ENCODE measurements at regions not wholly inside any gene's neighbourhood (a gene's known extent, or its start where the extent isn't known, plus 50 kb on each side); places are given as distances from the start of the nearest gene placed in this dataset.

- no peak for DNase-seq
These were observed 999.8 kb upstream of the CDH2 start for GRCh38 chr18:29176681-29177080.

- DNase-seq: peak; percentile 11
These were observed 998.0 kb upstream of the CDH2 start for GRCh38 chr18:29174891-29175290.

- DNase-seq: no peak
These were observed 995.8 kb upstream of the CDH2 start for GRCh38 chr18:29172756-29173067.

- no peak for DNase-seq
These were observed 995.2 kb upstream of the CDH2 start for GRCh38 chr18:29171892-29172755.

- no peak for DNase-seq
These were observed 992.7 kb upstream of the CDH2 start for GRCh38 chr18:29169599-29169998.

GRCh38 chr18:29164993-29165599 lies 988.2 kb upstream of the CDH2 start:
- no peak for DNase-seq

- DNase-seq: no peak
These were observed 987.2 kb upstream of the CDH2 start for GRCh38 chr18:29164020-29164706.

GRCh38 chr18:29163596-29163995 lies 986.7 kb upstream of the CDH2 start:
- no peak for DNase-seq

- no peak for DNase-seq
These were observed 984.5 kb upstream of the CDH2 start for GRCh38 chr18:29161429-29161828.

- no peak for DNase-seq
These were observed 983.2 kb upstream of the CDH2 start for GRCh38 chr18:29160170-29160569.

GRCh38 chr18:29157905-29158304 lies 981.0 kb upstream of the CDH2 start:
- no peak for DNase-seq

GRCh38 chr18:29157057-29157780 lies 980.3 kb upstream of the CDH2 start:
- DNase-seq: no peak

- DNase-seq: no peak
These were observed 979.6 kb upstream of the CDH2 start for GRCh38 chr18:29156531-29156930.

- no peak for DNase-seq
These were observed 978.1 kb upstream of the CDH2 start for GRCh38 chr18:29154758-29155725.

- DNase-seq: no peak
These were observed 977.3 kb upstream of the CDH2 start for GRCh38 chr18:29154196-29154757.

GRCh38 chr18:29153091-29153490 lies 976.2 kb upstream of the CDH2 start:
- no peak for DNase-seq

- peak; percentile 78 for DNase-seq
These were observed 971.0 kb upstream of the CDH2 start for GRCh38 chr18:29147944-29148343.

GRCh38 chr18:29146068-29146467 lies 969.1 kb upstream of the CDH2 start:
- peak; percentile 9 for DNase-seq

GRCh38 chr18:29140590-29140989 lies 963.7 kb upstream of the CDH2 start:
- DNase-seq: no peak

GRCh38 chr18:29137773-29138495 lies 961.0 kb upstream of the CDH2 start:
- DNase-seq: no peak
